Loucy (cell line): ENCODE measurements at regions not wholly inside any gene's neighbourhood (a gene's known extent, or its start where the extent isn't known, plus 50 kb on each side); places are given as distances from the start of the nearest gene placed in this dataset.
A peak's percentile ranks its signal among the peaks of the same experiment; 100 is the strongest.

Experiments used
- EZH2phosphoT487 ChIP-seq: fragments of 200-600 bp; IDR thresholded peaks from 2 replicates; pipeline ENCODE4 v1.6.1; 2018; ENCODE audit warnings: antibody characterized with exemption, mild to moderate bottlenecking, moderate library complexity, borderline replicate concordance
- TF ChIP-seq, protein P1 (sequence below): fragments of 200-600 bp; sonication (generic); conservative IDR thresholded peaks from 2 replicates; pipeline ENCODE4 v1.5.1; 2014; ENCODE audit warnings: mild to moderate bottlenecking, antibody characterized with exemption, low read length

DNA sequence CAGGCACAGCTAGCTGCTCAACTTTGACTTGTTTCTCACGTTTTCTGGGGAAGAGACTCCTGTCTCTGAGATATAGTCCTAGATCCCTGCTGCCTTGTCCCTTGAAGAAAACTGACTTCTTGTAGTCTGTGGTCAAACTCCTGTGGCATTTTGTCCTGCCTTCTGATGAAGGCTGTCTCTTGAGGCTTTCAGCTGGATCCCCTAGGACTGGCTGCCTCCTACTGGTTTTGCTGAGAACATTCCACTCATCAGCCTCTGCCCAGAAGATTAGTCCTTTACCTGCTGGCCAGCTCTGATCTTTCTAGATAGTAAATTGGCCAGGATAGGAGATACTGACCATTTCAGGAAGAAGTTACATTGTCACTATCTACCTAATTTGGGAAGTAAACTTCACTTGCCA is 71.9 kb upstream of the CNR1 start:
- TF ChIP-seq, protein P1, sequence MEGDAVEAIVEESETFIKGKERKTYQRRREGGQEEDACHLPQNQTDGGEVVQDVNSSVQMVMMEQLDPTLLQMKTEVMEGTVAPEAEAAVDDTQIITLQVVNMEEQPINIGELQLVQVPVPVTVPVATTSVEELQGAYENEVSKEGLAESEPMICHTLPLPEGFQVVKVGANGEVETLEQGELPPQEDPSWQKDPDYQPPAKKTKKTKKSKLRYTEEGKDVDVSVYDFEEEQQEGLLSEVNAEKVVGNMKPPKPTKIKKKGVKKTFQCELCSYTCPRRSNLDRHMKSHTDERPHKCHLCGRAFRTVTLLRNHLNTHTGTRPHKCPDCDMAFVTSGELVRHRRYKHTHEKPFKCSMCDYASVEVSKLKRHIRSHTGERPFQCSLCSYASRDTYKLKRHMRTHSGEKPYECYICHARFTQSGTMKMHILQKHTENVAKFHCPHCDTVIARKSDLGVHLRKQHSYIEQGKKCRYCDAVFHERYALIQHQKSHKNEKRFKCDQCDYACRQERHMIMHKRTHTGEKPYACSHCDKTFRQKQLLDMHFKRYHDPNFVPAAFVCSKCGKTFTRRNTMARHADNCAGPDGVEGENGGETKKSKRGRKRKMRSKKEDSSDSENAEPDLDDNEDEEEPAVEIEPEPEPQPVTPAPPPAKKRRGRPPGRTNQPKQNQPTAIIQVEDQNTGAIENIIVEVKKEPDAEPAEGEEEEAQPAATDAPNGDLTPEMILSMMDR = peak; percentile 38
- TF ChIP-seq EZH2phosphoT487 = no peak
